ENCODE measurements at regions not wholly inside any gene's neighbourhood (a gene's known extent, or its start where the extent isn't known, plus 50 kb on each side); places are given as distances from the start of the nearest gene placed in this dataset.

DNA sequence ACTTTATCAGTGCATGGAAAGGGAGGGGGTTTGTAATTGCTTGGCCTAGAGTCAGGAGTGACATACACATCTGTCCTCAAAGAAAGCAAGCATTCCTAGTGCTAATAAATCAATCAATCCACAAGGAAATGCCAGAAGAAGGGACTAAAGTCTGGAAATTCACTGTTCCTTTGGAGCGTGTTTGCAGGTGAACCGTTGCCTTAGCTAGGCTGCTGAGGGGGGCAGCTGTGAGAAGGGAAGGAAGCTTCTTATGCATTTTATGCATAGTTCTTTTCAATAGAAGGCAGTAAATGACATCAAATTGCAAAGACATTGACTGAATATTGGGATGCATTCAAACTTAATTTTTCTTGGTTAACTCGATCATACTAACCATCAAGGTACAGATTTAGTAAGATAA is 1092.5 kb upstream of the SEMA6A start:
- no peak for DNase-seq (ENCODE audit: low read depth)
- TF ChIP-seq, protein P1, sequence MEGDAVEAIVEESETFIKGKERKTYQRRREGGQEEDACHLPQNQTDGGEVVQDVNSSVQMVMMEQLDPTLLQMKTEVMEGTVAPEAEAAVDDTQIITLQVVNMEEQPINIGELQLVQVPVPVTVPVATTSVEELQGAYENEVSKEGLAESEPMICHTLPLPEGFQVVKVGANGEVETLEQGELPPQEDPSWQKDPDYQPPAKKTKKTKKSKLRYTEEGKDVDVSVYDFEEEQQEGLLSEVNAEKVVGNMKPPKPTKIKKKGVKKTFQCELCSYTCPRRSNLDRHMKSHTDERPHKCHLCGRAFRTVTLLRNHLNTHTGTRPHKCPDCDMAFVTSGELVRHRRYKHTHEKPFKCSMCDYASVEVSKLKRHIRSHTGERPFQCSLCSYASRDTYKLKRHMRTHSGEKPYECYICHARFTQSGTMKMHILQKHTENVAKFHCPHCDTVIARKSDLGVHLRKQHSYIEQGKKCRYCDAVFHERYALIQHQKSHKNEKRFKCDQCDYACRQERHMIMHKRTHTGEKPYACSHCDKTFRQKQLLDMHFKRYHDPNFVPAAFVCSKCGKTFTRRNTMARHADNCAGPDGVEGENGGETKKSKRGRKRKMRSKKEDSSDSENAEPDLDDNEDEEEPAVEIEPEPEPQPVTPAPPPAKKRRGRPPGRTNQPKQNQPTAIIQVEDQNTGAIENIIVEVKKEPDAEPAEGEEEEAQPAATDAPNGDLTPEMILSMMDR (IDR thresholded peaks at IDR 0.05; ENCODE audit: low read length, missing control alignments): no peak
- H3K4me3 ChIP-seq (replicated peaks; ENCODE audit: low read depth, low read length): no peak overlapping the region

- TF ChIP-seq, protein P1 (IDR thresholded peaks at IDR 0.05; ENCODE audit: low read length, missing control alignments): no peak
- H3K4me3 ChIP-seq (replicated peaks; ENCODE audit: low read depth, low read length): no peak overlapping the region
- no peak for DNase-seq (ENCODE audit: low read depth)
Measured at GRCh38 chr5:117665121-117665520, 1090.5 kb upstream of the SEMA6A start.

DNA sequence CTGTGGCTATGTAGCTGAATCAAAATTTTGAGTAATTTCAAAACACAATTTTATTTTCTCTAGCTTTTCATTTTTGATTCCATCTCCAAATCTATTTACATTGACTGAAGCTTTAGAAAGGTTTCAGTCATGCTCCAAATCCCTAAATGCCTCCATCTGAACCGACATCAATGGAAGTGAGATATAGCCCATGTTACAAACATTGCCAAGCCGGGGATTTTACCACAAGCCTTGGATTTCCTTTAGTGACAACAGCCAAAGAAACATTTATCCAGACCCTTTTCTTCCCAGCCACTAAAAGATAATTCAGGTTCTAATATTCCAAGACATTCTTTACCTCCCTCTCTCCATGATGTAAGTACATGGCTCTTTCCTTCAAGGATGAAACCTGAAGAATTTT is 1087.7 kb upstream of the SEMA6A start:
- no peak overlapping the region for H3K4me3 ChIP-seq (replicated peaks; ENCODE audit: low read depth, low read length)
- TF ChIP-seq, protein P1 (IDR thresholded peaks at IDR 0.05; ENCODE audit: low read length, missing control alignments): no peak
- DNase-seq (ENCODE audit: low read depth): no peak

GRCh38 chr5:117657541-117657940 is 1082.9 kb upstream of the SEMA6A start:
- TF ChIP-seq, protein P1 (IDR thresholded peaks at IDR 0.05; ENCODE audit: low read length, missing control alignments): no peak
- no peak overlapping the region for H3K4me3 ChIP-seq (replicated peaks; ENCODE audit: low read depth, low read length)
- DNase-seq (ENCODE audit: low read depth): peak; percentile 29

DNA sequence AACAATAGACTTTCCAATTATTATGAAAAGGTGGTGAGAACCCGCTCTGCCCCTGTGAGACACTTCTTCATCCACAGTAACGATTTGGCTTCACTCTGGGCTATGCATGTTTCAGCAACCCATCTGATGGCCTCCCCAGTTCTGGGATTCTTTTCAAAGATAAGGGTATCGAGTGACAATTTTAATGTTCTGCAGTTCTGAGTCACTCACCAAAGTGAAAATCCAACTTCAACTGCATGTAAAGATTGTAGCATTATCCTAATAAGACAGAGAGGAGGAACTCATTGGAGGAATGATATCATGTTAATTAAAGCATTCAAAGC is 1078.3 kb upstream of the SEMA6A start:
- TF ChIP-seq, protein P1 (IDR thresholded peaks at IDR 0.05; ENCODE audit: low read length, missing control alignments): no peak
- no peak for DNase-seq (ENCODE audit: low read depth)
- no peak overlapping the region for H3K4me3 ChIP-seq (replicated peaks; ENCODE audit: low read depth, low read length)

- peak; percentile 7 for DNase-seq (ENCODE audit: low read depth)
- TF ChIP-seq, protein P1 (IDR thresholded peaks at IDR 0.05; ENCODE audit: low read length, missing control alignments): no peak
- no peak overlapping the region for H3K4me3 ChIP-seq (replicated peaks; ENCODE audit: low read depth, low read length)
Measured at GRCh38 chr5:117652036-117652957, 1077.7 kb upstream of the SEMA6A start.

DNA sequence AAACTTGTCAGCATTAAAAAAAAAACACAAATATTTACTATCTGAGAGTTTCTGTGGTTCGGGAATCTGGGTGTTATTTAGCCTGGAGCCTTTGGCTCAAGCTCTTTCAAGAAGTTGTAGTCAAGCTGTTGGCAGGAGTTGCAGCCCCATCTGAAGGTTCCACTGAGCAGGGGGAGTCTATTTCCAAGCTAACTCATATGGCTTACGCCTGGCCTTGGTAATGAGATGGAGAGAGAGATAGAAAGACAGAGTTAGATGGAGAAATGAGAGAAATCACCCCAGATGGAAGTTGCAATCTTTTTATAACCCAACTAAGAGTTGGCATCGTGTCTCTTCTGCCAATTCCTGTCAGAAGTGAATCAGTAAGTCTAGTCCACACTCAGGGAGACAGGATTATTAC is 1075.2 kb upstream of the SEMA6A start:
- DNase-seq (ENCODE audit: low read depth): no peak
- TF ChIP-seq, protein P1 (IDR thresholded peaks at IDR 0.05; ENCODE audit: low read length, missing control alignments): no peak
- no peak overlapping the region for H3K4me3 ChIP-seq (replicated peaks; ENCODE audit: low read depth, low read length)
